Endodermal cell (in vitro differentiated cells): ENCODE measurements at regions not wholly inside any gene's neighbourhood (a gene's known extent, or its start where the extent isn't known, plus 50 kb on each side); places are given as distances from the start of the nearest gene placed in this dataset.

Experiments used
- DNase-seq: peaks from one replicate; pipeline ENCODE4 v3.0.0-alpha.2; 2017
- H3K27ac ChIP-seq: 2 replicates; pipeline ENCODE4 v1.5.1; 2013; ENCODE audit warnings: mild to moderate bottlenecking, low read depth, low read length, moderate library complexity
- H3K27me3 ChIP-seq: 2 replicates; pipeline ENCODE4 v1.6.1; 2013; ENCODE audit warnings: mild to moderate bottlenecking, low read length, moderate library complexity; ENCODE audit not compliant: insufficient read depth, control insufficient read depth, poor library complexity, severe bottlenecking
- H3K36me3 ChIP-seq: 2 replicates; pipeline ENCODE4 v1.7.0; 2013; ENCODE audit warnings: mild to moderate bottlenecking, low read length, moderate library complexity; ENCODE audit not compliant: control insufficient read depth, insufficient read depth
- H3K4me1 ChIP-seq: one replicate; pipeline ENCODE4 v1.7.0; 2013; ENCODE audit warnings: low read length; ENCODE audit not compliant: control insufficient read depth, insufficient read depth
- H3K4me3 ChIP-seq: 2 replicates; pipeline ENCODE4 v1.5.1; 2013; ENCODE audit warnings: mild to moderate bottlenecking, low read length, moderate library complexity
- H3K9ac ChIP-seq: 2 replicates; pipeline ENCODE4 v1.6.1; 2013; ENCODE audit warnings: mild to moderate bottlenecking, low read length, moderate library complexity; ENCODE audit not compliant: poor library complexity, severe bottlenecking; ENCODE audit errors: extremely low read depth
- H3K9me3 ChIP-seq: 2 replicates; pipeline ENCODE4 v1.6.1; 2013; ENCODE audit warnings: mild to moderate bottlenecking, low read length, moderate library complexity; ENCODE audit not compliant: control insufficient read depth
- H3K27ac Mint-ChIP-seq: 2 replicates; pipeline ENCODE4 v1.8.0; 2020; ENCODE audit warnings: mixed read lengths
- H3K27me3 Mint-ChIP-seq: 2 replicates; pipeline ENCODE4 v1.8.0; 2021; ENCODE audit warnings: mild to moderate bottlenecking, mixed read lengths; ENCODE audit not compliant: insufficient read depth
- H3K36me3 Mint-ChIP-seq: 2 replicates; pipeline ENCODE4 v1.8.0; 2020; ENCODE audit warnings: low read depth, mixed read lengths
- H3K4me1 Mint-ChIP-seq: 2 replicates; pipeline ENCODE4 v1.8.0; 2020; ENCODE audit warnings: mixed read lengths
- H3K4me3 Mint-ChIP-seq: 2 replicates; pipeline ENCODE4 v1.8.0; 2020; ENCODE audit warnings: mild to moderate bottlenecking, moderate library complexity, mixed read lengths
- H3K9me3 Mint-ChIP-seq: 2 replicates; pipeline ENCODE4 v1.8.0; 2020; ENCODE audit warnings: mild to moderate bottlenecking, mixed read lengths
- WGBS, 2 experiments: methylation state at CpG; one replicate each; pipeline versions ENCODE4 v1.1.5 to v1.1.7; 2013; ENCODE audit warnings: missing lambda C conversion rate in 2 of 2, mixed read lengths in 1 of 2; ENCODE audit not compliant: insufficient coverage in 1 of 2, insufficient read length in 1 of 2; 5-methylcytosine and 5-hydroxymethylcytosine counted together
- TF ChIP-seq, protein P1 (sequence below): fragments of 200-600 bp; sonication (generic); conservative IDR thresholded peaks from 2 replicates; pipeline ENCODE4 v1.5.0; 2021; ENCODE audit warnings: antibody characterized with exemption, mild to moderate bottlenecking

- H3K9me3 Mint-ChIP-seq: no peaks in the 10 kb centered on the region
- Histone ChIP-seq H3K9me3 (no peaks in the 10 kb centered on the region), H3K27ac (no peak overlapping the region), H3K4me1 (peaks cover 5% of the 10 kb centered on the region), H3K4me3 (no peak overlapping the region), H3K9ac (no peak overlapping the region), H3K36me3 (no peaks in the 10 kb centered on the region), H3K27me3 (no peaks in the 10 kb centered on the region)
- 100% methylated on average over 1 of the region's 1 CpG for WGBS, 2 experiments
- TF ChIP-seq, protein P1, sequence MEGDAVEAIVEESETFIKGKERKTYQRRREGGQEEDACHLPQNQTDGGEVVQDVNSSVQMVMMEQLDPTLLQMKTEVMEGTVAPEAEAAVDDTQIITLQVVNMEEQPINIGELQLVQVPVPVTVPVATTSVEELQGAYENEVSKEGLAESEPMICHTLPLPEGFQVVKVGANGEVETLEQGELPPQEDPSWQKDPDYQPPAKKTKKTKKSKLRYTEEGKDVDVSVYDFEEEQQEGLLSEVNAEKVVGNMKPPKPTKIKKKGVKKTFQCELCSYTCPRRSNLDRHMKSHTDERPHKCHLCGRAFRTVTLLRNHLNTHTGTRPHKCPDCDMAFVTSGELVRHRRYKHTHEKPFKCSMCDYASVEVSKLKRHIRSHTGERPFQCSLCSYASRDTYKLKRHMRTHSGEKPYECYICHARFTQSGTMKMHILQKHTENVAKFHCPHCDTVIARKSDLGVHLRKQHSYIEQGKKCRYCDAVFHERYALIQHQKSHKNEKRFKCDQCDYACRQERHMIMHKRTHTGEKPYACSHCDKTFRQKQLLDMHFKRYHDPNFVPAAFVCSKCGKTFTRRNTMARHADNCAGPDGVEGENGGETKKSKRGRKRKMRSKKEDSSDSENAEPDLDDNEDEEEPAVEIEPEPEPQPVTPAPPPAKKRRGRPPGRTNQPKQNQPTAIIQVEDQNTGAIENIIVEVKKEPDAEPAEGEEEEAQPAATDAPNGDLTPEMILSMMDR: no peak
- H3K4me1 Mint-ChIP-seq: peaks cover 14% of the 10 kb centered on the region
- H3K36me3 Mint-ChIP-seq: no peaks in the 10 kb centered on the region
- DNase-seq: no peak
- H3K4me3 Mint-ChIP-seq: no peak overlapping the region
- no peaks in the 10 kb centered on the region for H3K27me3 Mint-ChIP-seq
- H3K27ac Mint-ChIP-seq: no peak overlapping the region
These were observed 202.6 kb upstream of the SEMA3E start for GRCh38 chr7:83851551-83851950.

- Mint-ChIP-seq H3K4me3 (no peak overlapping the region), H3K9me3 (peaks cover 2% of the 10 kb centered on the region), H3K36me3 (peaks cover 2% of the 10 kb centered on the region), H3K27ac (no peak overlapping the region), H3K4me1 (peaks cover 14% of the 10 kb centered on the region), H3K27me3 (no peaks in the 10 kb centered on the region)
- peaks cover 3% of the 10 kb centered on the region for H3K9me3 ChIP-seq
- TF ChIP-seq, protein P1: no peak
- H3K27me3 ChIP-seq: no peaks in the 10 kb centered on the region
- DNase-seq: no peak
- no peak overlapping the region for H3K27ac ChIP-seq
- no peak overlapping the region for H3K9ac ChIP-seq
- no peak overlapping the region for H3K4me3 ChIP-seq
- H3K4me1 ChIP-seq: peaks cover 5% of the 10 kb centered on the region
- H3K36me3 ChIP-seq: no peaks in the 10 kb centered on the region
These were observed 202.0 kb upstream of the SEMA3E start for GRCh38 chr7:83850941-83851340.

DNA sequence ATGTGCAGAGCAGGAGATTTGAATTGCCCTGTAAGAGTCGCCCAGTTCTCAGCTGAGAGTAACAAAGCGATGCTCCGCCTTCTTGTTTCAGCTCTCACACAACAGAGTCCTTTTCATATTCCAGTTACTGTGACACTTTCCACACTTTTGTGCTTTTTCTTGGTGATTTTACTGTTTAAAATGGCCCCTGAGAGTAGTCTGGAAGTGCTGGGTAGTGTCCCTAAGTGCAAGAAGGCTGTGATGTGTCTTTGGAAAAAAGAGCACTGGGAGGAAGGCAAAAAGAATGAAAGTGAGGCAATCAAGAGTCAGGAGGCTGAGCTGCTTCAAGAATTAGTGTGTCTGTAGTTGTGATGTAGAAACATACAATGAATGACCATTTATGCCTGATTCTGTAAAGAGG lies 201.2 kb upstream of the SEMA3E start:
- Mint-ChIP-seq H3K4me1 (peaks cover 14% of the 10 kb centered on the region), H3K27me3 (no peaks in the 10 kb centered on the region), H3K27ac (peak overlapping the region; percentile 73), H3K4me3 (no peak overlapping the region), H3K9me3 (peaks cover 5% of the 10 kb centered on the region), H3K36me3 (peaks cover 10% of the 10 kb centered on the region)
- WGBS, 2 experiments: 79 to 95% methylated on average over 3 of the region's 3 CpGs
- H3K36me3 ChIP-seq: no peaks in the 10 kb centered on the region
- no peak overlapping the region for H3K4me3 ChIP-seq
- H3K9ac ChIP-seq: no peak overlapping the region
- peak; percentile 54 for DNase-seq
- peaks cover 5% of the 10 kb centered on the region for H3K4me1 ChIP-seq
- TF ChIP-seq, protein P1: no peak
- H3K27ac ChIP-seq: peak overlapping the region; percentile 27
- peaks cover 11% of the 10 kb centered on the region for H3K9me3 ChIP-seq
- H3K27me3 ChIP-seq: no peaks in the 10 kb centered on the region
